NB4 (cell line): ENCODE measurements at regions not wholly inside any gene's neighbourhood (a gene's known extent, or its start where the extent isn't known, plus 50 kb on each side); places are given as distances from the start of the nearest gene placed in this dataset.

Source experiments
- CTCF ChIP-seq: IDR thresholded peaks from one replicate; pipeline ENCODE4 v1.5.1; 2012; ENCODE audit warnings: low read depth, low read length
- MAX ChIP-seq: IDR thresholded peaks from 2 replicates; pipeline ENCODE4 v1.6.1; 2011; ENCODE audit warnings: low read depth, low read length
- POLR2A ChIP-seq: IDR thresholded peaks from 2 replicates; pipeline ENCODE4 v1.6.1; 2011; ENCODE audit warnings: mild to moderate bottlenecking; ENCODE audit not compliant: insufficient read length; ENCODE audit errors: extremely low read depth

DNA sequence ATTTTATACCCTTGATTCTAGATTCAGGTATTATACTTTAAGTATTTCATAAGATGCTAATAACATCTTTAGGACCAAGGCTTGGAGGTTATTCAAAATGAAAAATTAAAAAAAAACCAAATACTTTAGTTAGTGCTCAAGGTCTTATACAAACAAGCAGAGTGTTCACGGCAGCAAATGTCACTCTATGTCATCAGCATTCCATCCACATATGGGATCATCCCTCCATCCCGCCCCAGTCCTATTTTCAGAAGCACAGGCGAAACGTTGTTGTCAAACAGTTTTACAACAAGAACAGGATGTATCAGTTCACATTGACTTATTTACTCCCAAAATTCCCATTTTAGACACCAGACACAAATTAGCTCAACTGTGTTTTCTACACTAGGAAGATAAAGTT is 83.7 kb downstream of the DSEL start:
- no peak for TF ChIP-seq CTCF
- TF ChIP-seq POLR2A = no peak
- no peak for TF ChIP-seq MAX
